DND-41 (cell line): ENCODE measurements at regions not wholly inside any gene's neighbourhood (a gene's known extent, or its start where the extent isn't known, plus 50 kb on each side); places are given as distances from the start of the nearest gene placed in this dataset.

ENCODE experiments used
- CTCF ChIP-seq: IDR thresholded peaks from 2 replicates; pipeline ENCODE4 v1.5.1; 2012; ENCODE audit warnings: borderline replicate concordance, low read length, moderate library complexity, mild to moderate bottlenecking; ENCODE audit not compliant: poor library complexity, severe bottlenecking; ENCODE audit errors: extremely low read depth
- EZH2 ChIP-seq: IDR thresholded peaks from 3 replicates; pipeline ENCODE4 v1.6.1; 2012; ENCODE audit warnings: borderline replicate concordance, low read depth, mild to moderate bottlenecking, moderate library complexity, low read length, inconsistent platforms; ENCODE audit not compliant: severe bottlenecking

- no peak for TF ChIP-seq CTCF
- no peak for TF ChIP-seq EZH2
These were observed 485.9 kb upstream of the JAG1 start for GRCh38 chr20:11159728-11160127.
